ENCODE measurements at regions not wholly inside any gene's neighbourhood (a gene's known extent, or its start where the extent isn't known, plus 50 kb on each side); places are given as distances from the start of the nearest gene placed in this dataset.
A peak's percentile ranks its signal among the peaks of the same experiment; 100 is the strongest.

DNA sequence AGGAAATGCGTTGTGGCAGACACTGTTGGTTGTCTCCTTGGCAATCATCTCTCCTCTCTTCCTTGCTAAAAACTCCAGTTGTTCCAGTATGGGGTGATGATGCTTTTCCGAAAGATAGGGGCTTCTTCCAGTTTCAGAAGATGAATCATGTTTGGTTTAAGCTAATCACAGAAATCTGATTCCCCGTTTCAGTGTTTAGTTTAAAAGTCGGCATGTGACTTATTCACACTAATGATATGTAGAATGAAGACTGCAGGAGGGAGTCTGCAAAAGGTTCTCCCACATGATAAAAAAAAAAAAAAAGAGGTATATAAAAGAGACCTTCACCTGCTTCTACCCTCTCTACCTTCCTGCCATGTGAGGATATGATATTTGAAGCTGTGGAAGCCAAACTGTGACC, 239.0 kb upstream of the SIX2 start:
- TF ChIP-seq CTCF (IDR thresholded peaks at IDR 0.05; ENCODE audit: low read depth, low read length, missing control alignments): no peak
- H3K4me3 ChIP-seq (replicated peaks; ENCODE audit: low read depth, low read length): no peak overlapping the region
- DNase-seq (ENCODE audit: extremely low read depth, low read depth): no peak

- DNase-seq (ENCODE audit: extremely low read depth, low read depth): no peak
- TF ChIP-seq CTCF (IDR thresholded peaks at IDR 0.05; ENCODE audit: low read depth, low read length, missing control alignments): no peak
- no peak overlapping the region for H3K4me3 ChIP-seq (replicated peaks; ENCODE audit: low read depth, low read length)
These were observed 235.7 kb upstream of the SIX2 start for GRCh38 chr2:45244928-45245327.

DNA sequence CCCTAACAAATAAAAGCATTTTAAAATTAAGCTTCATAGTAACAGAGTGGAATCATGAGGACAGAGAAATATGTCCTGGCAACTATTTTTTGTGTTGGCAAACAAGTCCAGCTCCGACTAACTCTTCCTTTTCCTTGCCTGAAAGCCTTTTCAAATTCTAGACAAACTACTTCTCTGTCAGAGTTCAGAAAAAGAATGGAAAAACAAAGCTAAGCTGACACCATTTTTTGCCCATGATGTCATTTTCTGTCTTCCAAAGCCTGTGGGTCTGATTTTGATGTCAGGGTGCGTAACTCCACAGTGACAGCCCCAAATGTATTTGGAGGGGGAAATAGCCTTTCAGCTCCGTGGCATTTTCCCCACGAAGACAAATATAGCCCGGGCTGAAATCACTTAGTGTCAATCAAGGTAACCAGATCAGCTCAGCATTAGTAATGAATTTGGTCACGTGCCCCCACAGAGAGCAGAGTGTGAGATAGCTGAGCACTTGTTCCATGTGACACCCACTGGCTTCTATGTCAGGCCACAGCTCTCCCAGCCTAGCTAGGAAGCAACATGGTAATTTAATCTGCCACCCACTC, 233.0 kb upstream of the SIX2 start:
- TF ChIP-seq CTCF (IDR thresholded peaks at IDR 0.05; ENCODE audit: low read depth, low read length, missing control alignments): no peak
- DNase-seq (ENCODE audit: extremely low read depth, low read depth): no peak
- no peak overlapping the region for H3K4me3 ChIP-seq (replicated peaks; ENCODE audit: low read depth, low read length)

GRCh38 chr2:45241061-45241561, 231.9 kb upstream of the SIX2 start:
- TF ChIP-seq CTCF (IDR thresholded peaks at IDR 0.05; ENCODE audit: low read depth, low read length, missing control alignments): no peak
- peak; percentile 40 for DNase-seq (ENCODE audit: extremely low read depth, low read depth)
- no peak overlapping the region for H3K4me3 ChIP-seq (replicated peaks; ENCODE audit: low read depth, low read length)

DNA sequence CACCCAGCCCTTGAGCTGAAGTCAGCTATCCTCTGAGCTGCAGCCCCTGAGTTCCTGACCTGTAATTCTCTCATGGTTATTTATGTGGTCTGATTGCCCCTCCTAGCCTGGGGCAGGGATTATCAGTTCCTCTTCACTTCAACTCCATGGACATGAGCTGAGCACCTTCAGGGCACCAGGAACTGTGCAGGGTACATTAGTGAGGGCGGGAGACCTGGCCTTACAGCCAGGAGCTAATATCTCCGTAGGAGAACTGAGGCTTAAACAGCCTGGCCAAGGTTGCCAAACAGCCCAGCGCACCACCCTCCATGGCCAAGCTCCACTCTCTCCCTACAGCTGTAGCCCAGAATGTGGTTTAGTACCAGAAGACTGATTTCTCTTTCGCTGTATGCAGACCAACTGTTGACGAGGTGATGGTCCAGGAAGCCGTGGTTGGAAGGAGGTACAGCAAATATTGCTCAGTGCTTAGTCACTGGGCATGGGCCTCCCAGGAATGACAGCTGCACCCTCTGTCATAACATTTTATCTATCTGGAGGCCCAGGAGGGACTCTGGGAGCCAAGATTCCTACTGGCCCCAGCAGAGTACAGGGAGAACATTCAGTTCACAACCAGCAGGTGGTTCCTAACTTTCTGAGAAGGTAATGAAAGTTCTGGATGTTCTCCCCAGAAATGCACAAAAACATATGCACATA, 228.7 kb upstream of the SIX2 start:
- no peak overlapping the region for H3K4me3 ChIP-seq (replicated peaks; ENCODE audit: low read depth, low read length)
- peak; percentile 67 for DNase-seq (ENCODE audit: extremely low read depth, low read depth)
- TF ChIP-seq CTCF (IDR thresholded peaks at IDR 0.05; ENCODE audit: low read depth, low read length, missing control alignments): peak; percentile 31

- H3K4me3 ChIP-seq (replicated peaks; ENCODE audit: low read depth, low read length): no peak overlapping the region
- DNase-seq (ENCODE audit: extremely low read depth, low read depth): no peak
- TF ChIP-seq CTCF (IDR thresholded peaks at IDR 0.05; ENCODE audit: low read depth, low read length, missing control alignments): no peak
These were observed 227.9 kb upstream of the SIX2 start for GRCh38 chr2:45237128-45237527.
